Fibroblast of villous mesenchyme (primary cell): ENCODE measurements at regions not wholly inside any gene's neighbourhood (a gene's known extent, or its start where the extent isn't known, plus 50 kb on each side); places are given as distances from the start of the nearest gene placed in this dataset.
A peak's percentile ranks its signal among the peaks of the same experiment; 100 is the strongest.

Experiments used
- DNase-seq: peaks from one replicate; pipeline ENCODE4 v3.0.0-alpha.2; 2010; ENCODE audit warnings: low read depth
- H3K4me3 ChIP-seq: 2 replicates; pipeline ENCODE4 v1.5.1; 2011; ENCODE audit warnings: low read depth, mild to moderate bottlenecking, low read length
- TF ChIP-seq, protein P1 (sequence below): IDR thresholded peaks from 2 replicates; pipeline ENCODE4 v1.5.1; 2012; ENCODE audit warnings: low read depth, mild to moderate bottlenecking, low read length; ENCODE audit not compliant: insufficient read depth

DNA sequence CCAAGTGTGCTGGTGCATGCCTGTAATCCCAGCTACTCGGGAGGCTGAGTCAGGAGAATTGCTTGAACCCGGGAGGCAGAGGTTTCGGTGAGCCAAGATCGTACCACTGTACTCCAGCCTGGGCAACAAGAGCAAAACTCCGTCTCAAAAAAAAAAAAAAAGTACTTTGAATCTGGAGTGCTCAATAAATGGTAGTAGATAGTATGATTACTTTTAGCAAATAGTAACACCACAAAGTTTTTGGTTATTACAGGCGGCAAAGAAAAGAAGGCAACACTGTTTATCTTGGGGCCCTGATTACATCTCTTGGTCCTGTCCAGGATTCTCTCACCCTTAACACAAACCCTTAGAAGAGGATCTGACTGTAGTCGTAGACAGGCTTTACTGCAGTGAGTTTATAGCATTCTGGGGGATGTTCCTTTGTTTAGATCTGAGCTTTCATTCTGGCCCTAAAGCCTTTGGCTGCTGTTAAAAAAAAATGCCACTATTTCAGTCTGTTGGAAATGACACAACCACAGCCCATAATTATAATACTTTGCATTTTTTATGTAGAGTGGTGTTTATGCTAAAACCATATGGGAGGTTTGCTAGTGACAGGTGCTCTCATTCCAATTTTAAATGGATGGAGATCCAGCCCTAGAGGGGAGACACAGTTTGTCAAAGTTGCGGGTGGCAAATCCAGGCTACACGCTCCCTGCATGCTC is 79.7 kb upstream of the SLC2A1 start:
- TF ChIP-seq, protein P1, sequence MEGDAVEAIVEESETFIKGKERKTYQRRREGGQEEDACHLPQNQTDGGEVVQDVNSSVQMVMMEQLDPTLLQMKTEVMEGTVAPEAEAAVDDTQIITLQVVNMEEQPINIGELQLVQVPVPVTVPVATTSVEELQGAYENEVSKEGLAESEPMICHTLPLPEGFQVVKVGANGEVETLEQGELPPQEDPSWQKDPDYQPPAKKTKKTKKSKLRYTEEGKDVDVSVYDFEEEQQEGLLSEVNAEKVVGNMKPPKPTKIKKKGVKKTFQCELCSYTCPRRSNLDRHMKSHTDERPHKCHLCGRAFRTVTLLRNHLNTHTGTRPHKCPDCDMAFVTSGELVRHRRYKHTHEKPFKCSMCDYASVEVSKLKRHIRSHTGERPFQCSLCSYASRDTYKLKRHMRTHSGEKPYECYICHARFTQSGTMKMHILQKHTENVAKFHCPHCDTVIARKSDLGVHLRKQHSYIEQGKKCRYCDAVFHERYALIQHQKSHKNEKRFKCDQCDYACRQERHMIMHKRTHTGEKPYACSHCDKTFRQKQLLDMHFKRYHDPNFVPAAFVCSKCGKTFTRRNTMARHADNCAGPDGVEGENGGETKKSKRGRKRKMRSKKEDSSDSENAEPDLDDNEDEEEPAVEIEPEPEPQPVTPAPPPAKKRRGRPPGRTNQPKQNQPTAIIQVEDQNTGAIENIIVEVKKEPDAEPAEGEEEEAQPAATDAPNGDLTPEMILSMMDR, result no peak
- H3K4me3 ChIP-seq, result no peak overlapping the region
- DNase-seq, result peak; percentile 38

DNA sequence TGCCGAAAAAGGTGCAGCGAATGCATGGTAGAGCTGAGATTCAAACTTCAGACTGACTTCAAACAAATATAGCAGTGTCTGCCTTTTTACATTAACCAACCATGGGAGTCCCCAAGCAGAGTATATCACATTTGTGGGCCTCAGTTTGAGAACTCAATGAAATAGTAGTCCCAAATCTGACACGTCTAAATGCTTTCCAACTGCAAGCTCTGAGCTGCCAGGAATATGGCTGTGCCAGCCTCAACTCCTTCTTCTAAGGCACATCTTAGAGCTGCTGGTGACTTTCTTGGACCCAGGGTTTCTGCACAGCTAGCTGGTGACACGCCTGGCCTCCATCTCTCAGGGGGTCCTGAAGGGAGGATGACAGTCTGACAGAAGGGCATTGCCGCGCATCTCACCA is 78.8 kb upstream of the SLC2A1 start:
- TF ChIP-seq, protein P1, result no peak
- H3K4me3 ChIP-seq, result no peak overlapping the region
- no peak for DNase-seq

DNA sequence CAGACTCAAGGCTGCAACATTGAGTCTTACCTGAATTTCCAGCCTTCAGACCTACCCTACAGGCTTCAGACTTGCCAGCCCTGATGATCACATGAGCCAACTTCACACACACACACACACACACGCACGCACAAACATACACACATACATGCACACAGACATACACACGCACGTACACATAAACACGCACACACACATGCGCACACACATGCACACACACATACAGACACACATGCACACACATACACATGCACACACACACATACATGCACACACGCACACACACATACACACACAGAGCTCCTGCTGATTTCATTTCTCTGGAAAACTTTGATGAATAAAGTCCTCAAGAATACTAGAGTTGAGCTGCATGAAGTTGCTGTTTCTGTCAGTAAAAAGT is 78.3 kb upstream of the SLC2A1 start:
- H3K4me3 ChIP-seq, result no peak overlapping the region
- DNase-seq, result no peak
- TF ChIP-seq, protein P1, result no peak

DNA sequence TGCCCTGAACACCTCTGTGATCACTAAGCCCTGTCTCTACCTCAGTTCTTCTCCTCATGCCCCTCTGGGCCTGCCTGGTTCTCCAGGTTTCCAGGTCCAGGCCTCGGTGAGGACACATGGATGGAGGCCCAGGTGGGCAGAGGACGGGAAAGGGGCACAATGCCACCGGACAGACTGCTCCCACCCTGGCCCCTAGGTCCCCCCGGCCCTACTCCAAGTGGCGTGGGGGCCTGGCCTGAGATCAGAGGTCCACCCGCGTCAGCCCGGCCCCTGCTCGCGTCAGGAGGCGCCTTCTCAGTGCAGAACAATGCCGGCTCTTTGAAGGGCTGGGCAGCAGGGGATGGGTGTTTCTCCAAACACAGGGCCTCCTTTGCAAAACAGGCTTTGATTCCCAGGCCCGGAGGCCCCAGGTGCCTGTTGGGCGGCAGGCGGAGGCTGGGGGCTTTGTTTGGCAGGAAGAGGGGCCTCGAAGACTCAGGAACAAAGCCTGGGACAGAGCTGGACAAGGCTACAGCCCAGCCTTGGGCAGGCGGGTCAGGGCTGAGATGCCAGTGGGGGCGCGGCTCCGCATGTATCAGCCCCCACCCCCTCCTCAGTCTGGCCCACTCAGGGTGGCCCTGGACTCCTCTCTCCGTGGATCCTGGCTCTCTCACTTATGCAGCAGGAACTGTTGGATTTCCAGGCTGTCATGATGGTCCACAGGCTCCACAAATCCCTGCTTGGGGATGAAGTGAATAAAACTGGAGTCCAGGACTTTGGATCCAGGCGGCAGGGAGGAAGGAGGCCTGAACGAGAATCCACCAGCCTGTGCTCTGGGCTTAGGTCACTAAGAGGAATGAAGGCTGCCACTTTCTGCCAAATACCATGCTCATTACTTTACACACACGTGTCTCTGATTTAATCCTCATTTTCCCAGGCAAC is 77.4 kb upstream of the SLC2A1 start:
- H3K4me3 ChIP-seq, result no peak overlapping the region
- TF ChIP-seq, protein P1, result no peak
- no peak for DNase-seq

DNA sequence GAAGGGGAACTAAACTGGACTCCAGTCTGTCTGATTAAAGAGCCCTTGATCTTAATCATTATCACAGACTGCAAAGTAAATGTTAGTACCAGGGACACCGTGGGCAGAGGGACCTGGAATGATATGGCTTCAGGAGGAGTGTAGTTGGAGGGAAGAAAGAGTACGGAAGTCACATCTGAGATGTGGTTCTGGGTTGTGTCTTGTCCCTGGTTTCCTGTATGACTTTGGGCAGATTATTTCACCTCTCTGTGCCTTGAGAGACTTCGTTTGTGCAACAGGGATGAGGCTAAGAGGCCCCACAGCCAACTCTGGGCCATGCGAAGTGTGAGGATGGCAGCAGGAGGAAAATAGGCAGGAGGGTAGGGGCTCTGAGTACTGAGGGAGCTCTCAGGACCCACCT is 76.1 kb upstream of the SLC2A1 start:
- no peak overlapping the region for H3K4me3 ChIP-seq
- TF ChIP-seq, protein P1, result no peak
- DNase-seq, result no peak

DNA sequence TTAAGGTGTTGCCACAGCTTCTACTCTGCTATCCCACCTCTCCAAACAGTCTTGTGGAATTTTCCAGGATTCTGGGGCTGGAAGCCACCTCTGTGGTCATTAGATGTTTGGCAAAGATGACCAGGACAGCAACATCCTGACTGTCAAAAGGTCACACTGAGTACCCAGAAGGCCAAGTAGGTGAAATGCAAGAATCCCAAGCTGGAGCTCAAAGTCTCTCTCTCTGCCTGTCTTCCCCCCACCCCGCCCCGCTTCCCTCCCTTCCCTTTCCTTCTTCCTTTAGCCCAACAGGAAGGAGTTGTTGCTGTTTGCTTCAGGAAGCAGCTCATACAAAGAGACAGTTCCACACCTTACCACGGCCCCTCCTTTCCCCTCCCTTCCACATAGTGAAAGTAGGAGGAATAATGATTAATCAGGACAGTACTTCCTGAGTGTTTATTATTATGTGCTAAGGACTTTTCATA is 75.6 kb upstream of the SLC2A1 start:
- TF ChIP-seq, protein P1, result no peak
- no peak for DNase-seq
- no peak overlapping the region for H3K4me3 ChIP-seq
